IPS DF 4.7 (cell line): ENCODE measurements at regions not wholly inside any gene's neighbourhood (a gene's known extent, or its start where the extent isn't known, plus 50 kb on each side); places are given as distances from the start of the nearest gene placed in this dataset.
"Not testable (repeated sequence)": the region's sequence is repeated elsewhere in the genome, so short reads cannot be mapped to it uniquely, and the experiment has no call there.

ENCODE experiments used
- DNase-seq: peaks from one replicate; pipeline ENCODE4 v3.0.0-alpha.2; 2013; ENCODE audit warnings: low spot score; ENCODE audit errors: extremely low read depth

DNA sequence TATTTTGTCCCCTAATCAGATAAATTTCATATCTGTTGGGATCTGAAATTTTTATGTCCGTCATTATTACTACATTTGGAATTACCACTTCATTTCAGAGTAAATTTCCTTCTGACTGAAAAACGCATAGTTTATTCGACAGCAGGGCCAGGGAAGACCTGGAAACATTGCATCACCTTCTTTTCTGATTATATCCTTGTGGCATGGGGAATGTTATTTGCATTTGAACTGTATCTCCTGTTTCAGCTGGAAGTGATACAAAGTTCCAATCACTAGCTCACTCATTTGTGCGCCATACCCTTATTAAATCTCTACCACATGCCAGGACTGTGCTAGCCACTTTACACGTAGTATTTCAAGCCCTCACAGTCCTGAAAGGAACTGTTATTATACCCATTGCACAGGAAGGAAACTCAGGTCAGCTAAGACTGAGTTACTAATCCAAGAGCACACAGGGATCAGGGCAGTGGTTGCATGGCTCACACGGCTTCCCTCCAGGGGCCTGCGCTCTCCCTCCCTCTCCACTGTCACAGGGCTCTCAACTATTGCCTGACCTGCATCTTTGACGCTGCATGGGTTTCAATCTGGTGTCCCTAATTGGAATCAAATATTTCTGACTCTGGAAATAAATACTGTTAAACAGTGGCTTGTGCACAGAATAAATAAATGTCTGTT is 84.4 kb upstream of the NANOS1 start:
- no peak for DNase-seq

DNA sequence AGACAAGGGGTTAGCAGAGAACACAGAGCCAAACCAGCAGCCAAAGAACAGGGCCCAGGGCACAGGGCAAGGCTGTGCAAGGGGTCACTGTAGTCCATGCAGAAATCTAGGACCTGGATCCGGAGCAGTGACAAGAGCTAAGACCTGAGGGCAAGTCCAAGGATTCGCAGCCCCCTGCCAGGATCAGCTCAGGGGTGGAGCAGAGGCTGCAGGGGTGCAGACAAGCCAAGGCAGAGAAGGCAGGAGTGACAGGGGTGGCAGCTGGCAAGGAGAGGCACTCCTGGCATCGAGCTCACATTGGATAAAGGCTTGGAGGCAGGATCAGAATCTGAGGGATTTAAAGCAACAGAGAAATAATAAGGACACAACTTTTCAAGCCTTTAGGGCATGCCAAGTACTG is 80.7 kb upstream of the NANOS1 start:
- DNase-seq: no peak

DNA sequence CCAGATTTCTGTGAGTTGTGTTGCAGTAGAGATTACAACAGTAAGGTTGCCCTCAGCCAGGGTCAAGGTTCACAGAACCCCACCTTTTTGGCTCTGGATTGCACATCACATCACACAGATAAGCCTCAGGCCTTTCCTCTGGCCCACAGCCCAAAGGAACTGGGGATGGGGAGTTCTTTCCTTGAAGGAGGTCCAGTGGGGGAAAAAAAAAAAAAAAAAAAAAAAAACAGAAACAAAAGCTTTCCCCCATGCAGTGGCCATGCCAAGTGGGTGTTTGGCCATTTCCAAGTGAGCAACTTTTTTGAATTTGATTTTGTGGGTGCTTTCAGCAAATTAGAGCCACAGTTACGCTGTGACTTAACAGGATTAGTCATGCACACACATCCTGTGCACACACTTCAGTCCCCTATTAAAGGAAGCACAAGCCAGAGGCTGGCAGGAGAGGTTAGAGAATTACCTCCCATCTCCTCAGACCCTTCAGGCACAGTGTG is 79.3 kb upstream of the NANOS1 start:
- no peak for DNase-seq

DNA sequence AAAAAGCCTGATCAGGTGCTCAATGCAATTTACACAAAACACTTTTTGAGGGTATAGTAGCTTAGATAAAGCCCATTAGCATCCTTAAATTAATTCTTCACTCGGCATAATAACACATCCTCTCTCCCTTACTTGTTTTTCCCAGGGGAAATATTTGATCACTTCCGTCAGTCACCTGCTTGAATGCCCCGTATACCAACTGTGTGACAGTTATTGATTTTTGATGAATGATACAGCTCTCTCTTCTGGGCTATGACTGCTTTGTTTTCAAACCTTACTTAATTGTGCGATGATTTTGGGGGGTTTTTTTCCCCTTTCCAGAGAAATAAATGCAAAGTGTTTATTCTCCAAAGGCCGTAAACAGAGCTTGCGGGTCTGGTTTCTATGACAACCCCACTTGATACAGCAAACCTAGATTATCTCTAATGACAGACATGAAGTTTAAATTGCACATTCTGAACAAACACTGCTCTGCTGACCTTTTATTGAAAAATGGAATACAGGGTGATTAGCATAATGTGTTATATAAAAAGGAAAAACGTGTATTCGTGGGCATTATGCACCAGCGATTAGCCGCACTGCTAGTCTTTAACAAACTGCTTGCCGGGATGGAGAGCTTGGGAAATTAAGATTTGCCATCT is 78.4 kb upstream of the NANOS1 start:
- DNase-seq: no peak

DNA sequence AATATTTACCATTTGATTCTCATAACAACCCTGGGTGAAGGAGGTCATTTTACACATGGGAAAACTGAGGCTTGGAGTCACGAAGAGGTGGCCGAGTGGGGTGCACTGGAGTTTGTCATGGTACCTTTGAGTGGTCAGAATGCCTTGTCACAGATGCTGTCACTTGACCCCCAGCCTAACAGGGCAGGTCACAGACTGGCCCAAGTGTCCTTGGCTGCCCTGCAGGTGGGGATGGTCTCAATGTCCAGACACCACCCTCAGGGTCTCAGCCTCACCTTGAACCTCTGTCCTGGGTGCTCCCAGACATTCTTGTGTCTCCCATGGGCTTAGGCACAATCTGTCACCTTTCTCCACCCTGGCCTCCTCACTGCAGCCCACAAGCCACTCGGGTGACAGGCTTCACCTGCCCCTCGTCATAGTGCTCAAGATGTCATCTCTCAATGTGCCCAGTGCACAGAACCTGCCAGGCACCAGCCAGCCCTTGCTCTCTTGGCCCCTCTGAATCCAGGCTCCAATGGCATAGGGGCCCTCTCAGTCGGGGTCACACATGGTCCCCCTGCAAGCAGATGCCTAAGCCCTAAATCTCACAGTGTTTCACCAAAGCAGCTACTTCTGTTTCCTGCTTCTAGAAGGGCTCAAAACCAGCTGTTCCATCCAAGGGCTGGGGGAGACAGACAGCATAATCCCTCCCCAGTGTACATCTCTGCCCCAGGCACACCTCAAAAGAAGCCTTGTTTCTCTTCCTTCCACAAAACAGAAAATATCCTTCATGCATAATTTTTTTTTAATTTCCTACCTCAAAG is 76.8 kb upstream of the NANOS1 start:
- DNase-seq: no peak

DNA sequence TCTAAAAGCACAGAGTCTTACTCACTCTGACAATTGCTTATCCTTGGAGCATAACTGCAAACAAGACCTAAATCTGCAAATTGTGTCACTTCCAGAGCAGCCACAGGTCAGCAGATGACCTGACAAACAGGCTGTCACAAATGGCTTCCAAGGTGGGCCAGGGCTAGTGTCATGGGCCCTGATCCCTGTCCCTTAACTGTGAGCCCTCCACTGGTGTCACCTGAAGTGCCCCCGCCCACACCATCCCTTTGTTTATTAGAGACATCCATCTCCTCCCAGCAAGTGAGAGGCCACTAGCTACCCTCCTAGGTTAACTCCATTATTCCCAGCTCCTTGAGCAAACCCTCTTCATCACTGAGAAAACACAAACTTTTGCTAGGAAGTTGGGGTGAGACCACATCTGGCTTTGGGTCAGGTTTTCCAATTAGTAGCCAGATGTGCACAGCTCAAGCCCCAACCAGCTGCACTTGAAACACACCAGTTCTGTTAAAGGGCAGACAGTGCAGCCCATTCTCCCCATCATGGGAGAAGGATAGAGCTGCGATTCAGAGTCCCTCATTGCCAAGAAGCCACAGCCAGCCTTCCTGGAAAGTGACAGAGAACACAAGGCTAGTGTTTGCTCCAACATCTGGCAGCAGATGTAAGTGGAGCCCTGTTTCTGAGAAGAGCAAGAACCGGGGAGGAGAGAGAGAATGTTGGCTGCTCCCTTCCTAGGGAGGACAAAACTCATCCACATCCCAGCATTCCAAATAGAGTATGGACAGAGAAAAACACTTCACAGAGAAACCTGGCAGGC is 75.7 kb upstream of the NANOS1 start:
- DNase-seq: no peak

DNA sequence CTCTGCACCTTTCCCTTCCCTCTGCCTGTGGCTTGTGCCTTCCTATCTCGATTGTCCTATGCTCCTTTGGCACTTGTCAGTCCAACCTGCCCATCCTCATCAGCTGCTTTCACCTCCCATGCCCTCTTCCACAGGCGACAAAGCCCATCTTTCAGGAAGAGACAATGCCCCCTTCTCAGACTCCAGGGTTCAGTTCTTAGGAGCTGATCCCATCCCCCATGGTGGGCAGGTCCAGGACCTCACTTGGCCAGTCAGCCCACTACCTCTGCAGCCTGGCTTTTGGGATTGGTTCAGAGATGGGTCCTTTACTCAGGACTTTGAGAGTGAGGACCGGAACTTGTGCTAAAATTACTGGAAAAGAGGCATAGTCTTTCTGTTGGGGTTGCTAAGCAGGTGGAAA is 74.0 kb upstream of the NANOS1 start:
- no peak for DNase-seq

DNA sequence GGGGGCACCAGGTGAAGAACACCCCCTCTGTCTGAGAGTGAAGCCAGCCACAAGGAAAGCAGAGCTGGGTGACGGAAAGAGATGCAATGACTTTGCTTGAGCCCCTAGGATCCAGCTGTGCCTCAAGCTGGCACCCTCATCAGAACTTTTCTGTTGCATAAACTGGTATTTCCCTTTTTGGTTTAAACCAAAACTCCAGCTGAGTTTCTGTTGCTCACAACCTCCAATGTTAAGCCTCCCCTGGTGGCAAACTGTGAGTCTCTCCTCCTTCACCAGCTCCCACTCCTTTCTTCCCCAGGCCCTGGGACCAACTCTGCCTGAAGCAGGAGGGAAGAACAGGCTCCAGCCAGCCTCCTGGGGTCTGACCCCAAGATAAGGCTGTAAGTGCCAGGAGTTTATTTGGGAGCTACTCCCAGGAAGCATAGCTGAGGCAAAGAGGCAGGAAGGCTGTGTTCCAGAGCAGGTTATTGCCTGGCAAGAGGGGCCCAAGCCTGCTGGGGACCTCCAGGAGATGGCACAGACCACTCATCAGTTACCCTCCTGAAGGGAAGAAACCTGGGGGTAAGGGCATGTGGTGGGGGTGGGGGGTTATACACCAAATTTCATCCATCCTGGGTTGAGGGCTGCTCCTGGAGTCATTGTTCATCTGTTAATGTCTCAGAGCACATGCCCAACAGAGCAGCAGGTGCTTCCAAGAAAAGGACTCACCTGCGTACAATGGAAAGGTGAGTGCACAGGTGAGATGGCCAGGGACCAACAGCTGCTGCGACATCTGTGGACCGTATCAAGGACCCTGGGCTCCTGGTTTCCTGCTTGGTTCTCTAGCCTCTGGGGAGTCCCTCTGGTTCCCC is 73.3 kb upstream of the NANOS1 start:
- DNase-seq: no peak

DNA sequence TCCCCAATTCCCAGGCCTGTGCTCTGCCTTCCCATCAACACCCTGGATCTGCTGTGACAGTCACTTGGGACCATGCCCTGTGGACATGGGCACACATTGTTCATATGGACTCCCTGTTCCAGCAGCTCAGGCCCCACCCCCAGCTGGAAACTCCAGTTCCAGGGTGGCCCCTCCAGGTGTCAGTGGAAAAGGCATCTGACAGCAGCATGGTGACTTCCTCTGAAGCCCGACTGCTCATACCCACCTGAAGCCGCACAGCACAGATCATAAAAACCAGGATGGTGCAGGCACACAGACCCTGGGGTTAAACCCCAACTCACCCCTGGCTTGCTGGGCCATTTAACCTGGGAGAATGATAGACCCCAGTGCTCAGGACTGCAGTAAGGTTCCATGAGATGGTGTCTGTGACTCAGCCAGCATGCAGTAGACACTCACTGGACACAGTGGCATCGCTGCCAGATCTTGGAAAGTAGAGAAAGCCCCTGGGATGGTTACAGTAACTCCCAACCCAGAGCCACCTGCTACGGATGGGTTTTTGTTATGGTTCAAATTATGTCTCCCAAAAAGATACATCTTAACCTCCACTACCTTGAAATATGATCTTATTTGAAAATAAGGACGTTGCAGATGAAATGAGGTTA is 72.6 kb upstream of the NANOS1 start:
- no peak for DNase-seq

DNA sequence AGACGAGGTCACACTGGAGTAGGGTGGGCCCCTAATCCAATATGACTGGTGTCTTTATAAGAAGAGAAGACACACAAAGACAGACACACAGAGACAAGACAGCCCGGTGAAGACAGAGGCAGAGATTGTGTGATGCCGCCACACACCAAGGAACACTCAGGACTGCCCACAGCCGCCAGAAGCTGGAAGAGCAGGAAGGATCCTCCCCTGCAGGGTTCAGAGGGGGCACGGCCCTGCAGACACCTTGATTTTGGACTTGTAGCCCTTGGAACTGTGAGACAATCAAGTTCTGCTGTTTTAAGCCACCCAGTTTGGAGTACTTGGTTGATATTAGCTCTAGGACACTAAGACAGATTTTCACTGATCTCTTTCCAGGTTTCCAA is 72.1 kb upstream of the NANOS1 start:
- DNase-seq: no peak

DNA sequence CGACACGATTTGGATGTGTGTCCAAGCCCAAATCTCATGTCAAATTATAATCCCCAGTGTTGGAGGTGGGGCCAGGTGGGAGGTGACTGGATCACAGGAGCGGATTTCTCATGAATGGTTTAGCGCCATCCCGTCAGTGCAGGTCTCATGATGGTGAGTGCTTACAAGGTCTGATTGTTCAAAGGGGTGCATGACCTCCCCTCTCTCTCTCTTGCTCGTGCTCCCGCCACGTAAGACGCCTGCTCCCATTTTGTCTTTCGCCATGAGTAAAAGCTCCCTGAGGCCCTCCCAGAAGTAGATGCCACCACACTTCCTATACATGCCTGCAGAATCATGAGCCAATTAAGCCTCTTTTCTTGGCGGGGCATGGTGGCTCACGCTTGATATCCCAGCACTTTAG is 71.5 kb upstream of the NANOS1 start:
- DNase-seq: no peak

DNA sequence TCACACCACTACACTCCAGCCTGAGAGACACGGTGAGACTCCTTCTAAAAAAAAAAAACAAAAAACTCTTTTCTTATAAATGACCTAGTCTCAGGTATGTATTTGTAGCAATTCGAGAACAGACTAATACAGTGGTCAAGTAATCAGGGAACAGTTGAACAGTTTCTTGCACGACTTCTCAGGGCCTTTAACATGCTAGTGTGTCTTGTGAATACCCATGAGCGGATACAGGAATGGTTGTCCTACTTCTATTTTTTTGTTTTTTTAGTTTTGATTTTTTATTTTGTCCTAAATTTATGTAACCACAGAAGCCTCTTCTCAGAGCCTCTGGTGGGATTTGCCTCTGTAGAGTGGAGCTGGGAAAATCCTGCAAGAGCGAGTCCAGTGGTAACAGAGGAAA is 71.0 kb upstream of the NANOS1 start:
- DNase-seq: no peak

DNA sequence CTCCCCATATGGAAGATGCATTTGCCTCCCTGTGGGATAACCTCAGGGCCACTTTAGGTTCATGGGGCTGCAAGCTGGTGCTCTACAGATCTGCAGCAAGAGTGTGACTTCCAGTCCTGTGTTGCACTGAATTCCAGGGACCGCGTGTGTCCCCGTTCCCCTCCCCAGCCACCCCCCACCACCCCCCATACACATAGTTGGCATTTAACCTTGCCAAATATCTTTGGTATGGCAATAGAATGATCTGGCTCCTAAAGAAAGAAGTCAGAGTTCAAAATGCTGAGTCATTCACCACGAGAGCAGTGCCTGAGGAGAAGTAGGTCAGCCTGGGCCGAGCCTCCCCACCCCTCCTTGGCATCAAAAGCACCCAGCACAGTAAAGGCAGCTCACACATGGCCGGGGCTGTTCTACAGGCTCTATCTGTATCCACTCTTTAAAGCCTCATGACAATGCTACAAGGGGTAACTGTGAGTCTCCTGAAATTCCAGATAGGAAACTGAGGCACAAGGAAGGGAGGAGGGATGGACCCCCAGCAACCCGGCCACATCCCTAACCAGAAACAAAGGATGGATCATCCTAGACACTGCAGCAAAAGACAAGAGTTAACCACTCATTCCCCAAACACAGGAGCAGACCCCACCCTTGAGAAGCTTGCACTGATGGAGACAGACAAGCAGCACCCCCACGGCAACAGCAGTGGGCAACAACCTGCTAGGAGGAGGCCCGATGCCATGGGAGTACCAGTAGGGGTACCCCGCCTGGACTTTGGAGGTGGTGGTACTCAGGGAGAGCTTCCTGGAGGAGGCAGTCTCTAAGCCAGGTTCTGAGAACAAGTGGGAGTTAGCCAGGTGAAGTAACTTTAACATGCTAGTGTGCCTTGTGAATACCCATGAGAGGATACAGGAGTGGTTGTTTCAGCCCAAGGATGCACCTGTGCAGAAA is 70.3 kb upstream of the NANOS1 start:
- DNase-seq: no peak

DNA sequence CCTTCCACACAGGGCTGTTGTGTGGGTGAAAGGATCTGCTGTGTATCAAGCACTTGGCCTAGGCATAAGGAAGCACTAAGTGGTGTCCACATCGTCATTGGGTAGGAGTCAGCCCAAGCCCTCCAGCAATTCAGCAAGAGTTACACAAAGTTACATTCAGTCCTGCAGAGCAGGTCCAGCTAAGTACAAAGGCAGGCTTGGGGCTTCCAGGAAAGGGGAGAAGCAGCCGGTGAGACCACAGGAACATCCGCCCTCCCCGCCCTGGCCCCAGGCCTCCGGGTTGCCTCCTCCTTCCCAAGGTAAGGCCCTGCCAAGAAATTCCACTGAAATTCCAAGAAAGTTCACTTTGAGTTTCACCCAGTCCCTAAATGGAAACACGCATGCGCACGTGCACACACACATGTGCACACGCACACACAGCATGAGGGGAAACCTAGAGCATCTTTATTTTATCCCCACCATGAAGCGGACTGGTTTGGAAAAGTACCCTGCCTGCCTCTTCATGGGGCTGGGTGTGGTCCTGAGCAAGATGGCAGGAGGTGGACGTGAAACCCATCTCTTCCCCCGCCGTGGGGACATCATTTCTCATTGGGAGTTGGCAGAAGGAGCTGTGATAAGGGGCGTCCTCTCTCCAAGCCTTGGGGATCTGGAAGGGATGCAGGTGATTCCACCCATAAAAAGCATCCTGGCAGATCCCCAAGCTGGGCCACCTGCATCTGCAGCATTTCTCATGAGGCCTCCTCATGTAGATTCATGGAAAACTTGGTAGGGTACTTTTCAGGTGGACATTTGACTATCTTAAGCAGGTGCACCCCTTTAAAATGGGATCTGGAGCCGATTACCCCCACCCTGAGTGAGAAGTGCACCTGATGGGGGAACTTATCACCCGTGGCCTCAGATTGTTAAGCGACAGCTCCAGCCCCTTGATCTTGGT is 69.1 kb upstream of the NANOS1 start:
- no peak for DNase-seq

DNA sequence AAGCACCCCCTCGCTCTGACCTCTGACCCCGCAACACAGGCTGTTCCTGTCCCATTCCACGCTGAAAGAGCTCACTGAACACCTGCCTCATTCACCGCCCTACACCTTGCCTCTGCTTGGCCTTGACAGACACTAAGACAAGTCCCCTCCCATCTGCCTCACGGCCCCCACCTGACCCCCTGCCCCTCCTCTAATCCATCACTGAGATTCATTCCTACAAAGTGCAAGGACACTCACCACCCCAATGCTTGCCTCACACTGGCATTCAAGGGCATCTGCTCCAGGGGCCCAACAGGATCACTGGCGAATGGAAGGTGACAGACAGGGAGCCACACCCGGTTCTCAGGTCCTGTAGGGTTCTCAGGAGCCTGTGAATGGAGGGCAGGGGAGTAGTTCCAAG is 68.1 kb upstream of the NANOS1 start:
- DNase-seq: no peak

DNA sequence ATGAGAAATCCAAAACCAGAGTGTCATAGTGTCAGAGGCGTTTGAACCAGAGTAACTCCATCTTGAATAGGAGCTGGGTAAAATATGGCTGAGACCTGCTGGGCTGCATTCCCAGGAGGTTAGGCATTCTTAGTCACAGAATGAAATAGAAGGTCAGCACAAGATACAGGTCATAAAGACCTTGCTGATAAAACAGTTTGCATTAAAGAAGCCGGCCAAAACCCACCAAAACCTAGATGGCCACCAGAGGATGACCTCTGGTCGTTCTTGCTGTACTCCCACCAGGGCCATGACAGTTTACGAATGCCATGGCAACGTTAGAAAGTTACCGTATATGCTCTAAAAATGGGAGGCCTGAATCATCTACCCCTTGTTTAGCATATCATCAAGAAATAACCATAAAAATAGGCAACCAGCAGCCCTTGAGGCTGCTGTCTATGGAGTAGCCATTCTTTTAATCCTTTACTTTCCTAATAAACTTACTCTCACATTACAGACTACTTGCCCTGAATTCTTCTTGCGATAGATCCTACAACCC is 67.1 kb upstream of the NANOS1 start:
- DNase-seq: not testable (repeated sequence)

DNA sequence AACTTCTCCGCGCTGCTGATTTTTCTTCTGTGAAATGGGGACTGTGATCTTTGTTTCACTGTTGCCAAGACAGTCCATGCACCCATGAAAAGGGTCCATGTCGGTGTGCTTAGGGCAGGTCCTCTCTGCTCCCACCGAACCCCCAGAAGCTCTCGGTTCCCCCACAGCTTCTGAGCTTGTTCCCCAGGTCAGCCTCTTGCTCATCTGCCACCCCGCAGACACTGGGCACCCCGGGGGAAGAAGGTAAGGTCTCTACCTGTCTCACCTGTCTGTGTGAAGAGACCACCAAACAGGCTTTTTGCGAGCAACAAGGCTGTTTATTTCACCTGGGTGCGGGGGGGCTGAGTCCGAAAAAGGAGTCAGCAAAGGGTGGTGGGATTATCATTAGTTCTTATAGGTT is 66.2 kb upstream of the NANOS1 start:
- DNase-seq: no peak

DNA sequence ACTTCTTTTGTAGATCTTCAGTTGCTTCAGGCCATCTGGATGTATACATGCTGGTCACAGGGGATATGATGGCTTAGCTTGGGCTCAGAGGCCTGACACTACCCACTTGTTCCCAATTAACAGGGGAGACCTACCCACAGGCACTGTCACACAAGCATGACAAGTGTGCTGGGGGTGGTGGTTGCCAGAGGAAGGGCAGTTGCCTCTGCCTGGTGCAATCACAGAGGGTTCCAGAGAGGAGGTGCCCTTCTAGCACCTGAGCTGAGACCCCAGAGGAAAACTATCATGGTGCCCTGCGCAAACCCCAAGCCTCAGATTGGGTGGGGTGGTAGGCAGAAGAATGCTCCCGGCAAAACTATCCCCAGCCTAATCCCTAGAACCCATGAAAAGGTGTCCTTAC is 65.6 kb upstream of the NANOS1 start:
- DNase-seq: no peak
